ENCODE measurements at regions not wholly inside any gene's neighbourhood (a gene's known extent, or its start where the extent isn't known, plus 50 kb on each side); places are given as distances from the start of the nearest gene placed in this dataset.

GRCh38 chr3:74302969-74303368 is 311.5 kb downstream of the CNTN3 start:
- TF ChIP-seq CTCF (IDR thresholded peaks at IDR 0.05; ENCODE audit: low read length), result no peak
- no peak for TF ChIP-seq EZH2 (IDR thresholded peaks at IDR 0.05; ENCODE audit: borderline replicate concordance, low read length)
